ENCODE measurements at regions not wholly inside any gene's neighbourhood (a gene's known extent, or its start where the extent isn't known, plus 50 kb on each side); places are given as distances from the start of the nearest gene placed in this dataset.

DNA sequence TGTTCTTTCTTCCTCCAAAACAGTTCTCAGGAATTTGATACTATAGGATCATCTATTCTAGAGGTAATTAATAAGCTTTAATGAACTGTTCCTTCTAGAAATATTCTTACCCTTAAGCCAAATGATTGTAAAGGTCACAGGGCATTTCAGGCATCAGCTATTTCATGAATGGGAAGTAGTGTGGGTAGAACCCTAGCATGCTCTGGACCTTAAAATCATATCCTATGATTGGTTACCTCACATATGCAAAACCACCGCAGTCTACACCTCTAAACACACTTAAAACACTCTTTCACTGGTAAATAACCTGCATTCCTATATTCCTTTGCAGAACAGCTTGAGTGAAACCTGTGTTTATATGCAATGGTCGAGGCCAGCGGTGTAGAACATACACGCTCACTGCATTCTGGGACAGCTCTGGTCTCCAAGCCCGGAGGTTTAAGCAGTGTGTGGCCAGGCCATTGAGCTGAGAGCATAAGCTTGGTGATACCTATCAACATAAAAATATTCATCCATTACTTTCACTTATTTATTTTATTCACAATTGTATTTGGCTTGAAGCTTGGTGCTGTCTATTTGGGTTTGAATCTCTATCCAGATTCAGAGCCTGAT is 87.7 kb upstream of the RASGRP1 start:
- intact Hi-C loops (cut with micrococcal nuclease) (no loop called here), dilution Hi-C loops (cut with MboI; ENCODE audit: extremely low pct_ligation_motif_present, low sequenced_read_pairs) (no loop called here)
- TF ChIP-seq, protein P1, sequence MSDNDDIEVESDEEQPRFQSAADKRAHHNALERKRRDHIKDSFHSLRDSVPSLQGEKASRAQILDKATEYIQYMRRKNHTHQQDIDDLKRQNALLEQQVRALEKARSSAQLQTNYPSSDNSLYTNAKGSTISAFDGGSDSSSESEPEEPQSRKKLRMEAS (IDR thresholded peaks at IDR 0.05; ENCODE audit: insufficient read depth, insufficient read length) = no peak
- TF ChIP-seq GATA2 (IDR thresholded peaks at IDR 0.05; ENCODE audit: insufficient read depth, insufficient read length, low read depth, low read length) = no peak
- no peak for TF ChIP-seq MYC (IDR thresholded peaks at IDR 0.05; ENCODE audit: low read depth, low read length)
- TF ChIP-seq EZH2 (IDR thresholded peaks at IDR 0.05; ENCODE audit: borderline replicate concordance, low read depth, low read length, severe bottlenecking) = no peak
- no peak for TF ChIP-seq JUN (IDR thresholded peaks at IDR 0.05; ENCODE audit: borderline replicate concordance, insufficient read depth, insufficient read length, low read depth)
- no peak for TF ChIP-seq POLR2A (IDR thresholded peaks at IDR 0.05; ENCODE audit: low read depth, low read length)
- TF ChIP-seq POLR2AphosphoS5 (IDR thresholded peaks at IDR 0.05; ENCODE audit: insufficient read depth, low read depth, low read length) = no peak
- POLR2A ChIA-PET = no interaction called here
- Histone ChIP-seq H3K27me3 (ENCODE audit: control insufficient read depth in 2 of 2, insufficient read depth in 2 of 2, low read length in 2 of 2) (peaks cover 11 to 17% of the 10 kb centered on the region in 2 experiments), H3K9me1 (replicated peaks; ENCODE audit: control insufficient read depth, extremely low read depth, insufficient read depth, low read length) (no peaks in the 10 kb centered on the region), H3K4me3 (replicated peaks in 1 of 3; ENCODE audit: insufficient read depth in 1 of 3, low read depth in 1 of 3, low read length in 3 of 3) (no peak overlapping the region), H3K4me1 (ENCODE audit: control insufficient read depth, extremely low read depth, insufficient read depth, low read length) (no peaks in the 10 kb centered on the region), H3K36me3 (ENCODE audit: control insufficient read depth in 2 of 2, extremely low read depth in 1 of 2, insufficient read depth in 2 of 2, low read length in 2 of 2) (no peaks in the 10 kb centered on the region), H3K9me3 (replicated peaks; ENCODE audit: control insufficient read depth, insufficient read depth, low read length) (no peaks in the 10 kb centered on the region), H4K20me1 (replicated peaks; ENCODE audit: control insufficient read depth, extremely low read depth, insufficient read depth, low read length) (no peaks in the 10 kb centered on the region), H3K27ac (ENCODE audit: insufficient read depth, low read depth, low read length) (no peak overlapping the region), H3K9ac (replicated peaks; ENCODE audit: extremely low read depth, insufficient read depth, low read length) (no peak overlapping the region), H2AFZ (ENCODE audit: low read depth, low read length) (no peak overlapping the region), H3K79me2 (ENCODE audit: control insufficient read depth, insufficient read depth, low read length) (no peaks in the 10 kb centered on the region), H3K4me2 (ENCODE audit: insufficient read depth, low read length) (no peak overlapping the region)
- FAIRE-seq = no peak
- CTCF ChIA-PET = interaction anchor here (1.5 to 3.1 kb wide), 3 partner anchors 88 to 212 kb away, joined by 3 to 17 read pairs (median 4); no protein-coding TSS in a partner anchor
- no peak for DNase-seq (ENCODE audit: low read depth, low spot score)
- BruUV-seq (replicated peaks) = no TSS peak

DNA sequence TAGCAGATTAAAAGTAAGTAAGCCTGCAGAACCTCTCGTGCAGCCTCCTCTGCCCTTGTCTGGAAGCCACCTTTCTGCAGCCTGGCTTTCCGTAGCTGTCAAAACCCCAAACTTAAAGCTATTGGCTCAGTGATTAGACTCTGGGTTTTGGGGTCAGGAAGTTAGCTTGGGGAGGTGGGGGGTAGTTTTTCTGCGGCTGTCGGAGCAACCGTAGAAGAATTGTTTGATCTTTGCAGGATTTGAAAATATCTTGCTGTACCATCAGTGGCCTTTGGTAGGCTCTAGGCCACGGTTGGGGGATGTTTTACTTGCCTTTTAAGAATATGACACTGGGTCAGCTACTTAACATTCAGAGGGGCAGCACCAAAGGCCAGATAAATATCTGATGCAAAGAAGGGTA is 88.4 kb upstream of the RASGRP1 start:
- no peaks in the 10 kb centered on the region for H3K79me2 ChIP-seq (ENCODE audit: control insufficient read depth, insufficient read depth, low read length)
- H3K36me3 ChIP-seq (ENCODE audit: control insufficient read depth in 2 of 2, extremely low read depth in 1 of 2, insufficient read depth in 2 of 2, low read length in 2 of 2) = no peaks in the 10 kb centered on the region
- POLR2A ChIA-PET = no interaction called here
- CTCF ChIA-PET = interaction anchor here (1.3 to 3.1 kb wide), 3 partner anchors 10 to 213 kb away, joined by 3 to 17 read pairs (median 4); no protein-coding TSS in a partner anchor
- no peaks in the 10 kb centered on the region for H3K9me1 ChIP-seq (replicated peaks; ENCODE audit: control insufficient read depth, extremely low read depth, insufficient read depth, low read length)
- H3K4me3 ChIP-seq (replicated peaks in 1 of 3; ENCODE audit: insufficient read depth in 1 of 3, low read depth in 1 of 3, low read length in 3 of 3) = no peak overlapping the region
- BruUV-seq (replicated peaks) = no TSS peak
- peaks cover 11 to 14% of the 10 kb centered on the region in 2 experiments for H3K27me3 ChIP-seq (ENCODE audit: control insufficient read depth in 2 of 2, insufficient read depth in 2 of 2, low read length in 2 of 2)
- H3K4me2 ChIP-seq (ENCODE audit: insufficient read depth, low read length) = no peak overlapping the region
- intact Hi-C loops (cut with micrococcal nuclease) = no loop called here
- H3K9me3 ChIP-seq (replicated peaks; ENCODE audit: control insufficient read depth, insufficient read depth, low read length) = no peaks in the 10 kb centered on the region
- H4K20me1 ChIP-seq (replicated peaks; ENCODE audit: control insufficient read depth, extremely low read depth, insufficient read depth, low read length) = no peaks in the 10 kb centered on the region
- no peak for DNase-seq (ENCODE audit: low read depth, low spot score)
- H3K27ac ChIP-seq (ENCODE audit: insufficient read depth, low read depth, low read length) = no peak overlapping the region
- no peak for FAIRE-seq
- TF ChIP-seq, protein P2, sequence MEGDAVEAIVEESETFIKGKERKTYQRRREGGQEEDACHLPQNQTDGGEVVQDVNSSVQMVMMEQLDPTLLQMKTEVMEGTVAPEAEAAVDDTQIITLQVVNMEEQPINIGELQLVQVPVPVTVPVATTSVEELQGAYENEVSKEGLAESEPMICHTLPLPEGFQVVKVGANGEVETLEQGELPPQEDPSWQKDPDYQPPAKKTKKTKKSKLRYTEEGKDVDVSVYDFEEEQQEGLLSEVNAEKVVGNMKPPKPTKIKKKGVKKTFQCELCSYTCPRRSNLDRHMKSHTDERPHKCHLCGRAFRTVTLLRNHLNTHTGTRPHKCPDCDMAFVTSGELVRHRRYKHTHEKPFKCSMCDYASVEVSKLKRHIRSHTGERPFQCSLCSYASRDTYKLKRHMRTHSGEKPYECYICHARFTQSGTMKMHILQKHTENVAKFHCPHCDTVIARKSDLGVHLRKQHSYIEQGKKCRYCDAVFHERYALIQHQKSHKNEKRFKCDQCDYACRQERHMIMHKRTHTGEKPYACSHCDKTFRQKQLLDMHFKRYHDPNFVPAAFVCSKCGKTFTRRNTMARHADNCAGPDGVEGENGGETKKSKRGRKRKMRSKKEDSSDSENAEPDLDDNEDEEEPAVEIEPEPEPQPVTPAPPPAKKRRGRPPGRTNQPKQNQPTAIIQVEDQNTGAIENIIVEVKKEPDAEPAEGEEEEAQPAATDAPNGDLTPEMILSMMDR (IDR thresholded peaks at IDR 0.05; ENCODE audit: extremely low read depth in 1 of 2, insufficient read depth in 1 of 2, low read depth in 1 of 2, low read length in 2 of 2) = no peak
- TF ChIP-seq MYC (IDR thresholded peaks at IDR 0.05; ENCODE audit: low read depth, low read length) = no peak
- TF ChIP-seq, protein P1 (IDR thresholded peaks at IDR 0.05; ENCODE audit: insufficient read depth, insufficient read length) = no peak
- H3K4me1 ChIP-seq (ENCODE audit: control insufficient read depth, extremely low read depth, insufficient read depth, low read length) = no peaks in the 10 kb centered on the region
- H3K9ac ChIP-seq (replicated peaks; ENCODE audit: extremely low read depth, insufficient read depth, low read length) = no peak overlapping the region
- dilution Hi-C loops (cut with MboI; ENCODE audit: extremely low pct_ligation_motif_present, low sequenced_read_pairs) = no loop called here
- no peak overlapping the region for H2AFZ ChIP-seq (ENCODE audit: low read depth, low read length)

Measured in endothelial cell of umbilical vein (primary cell).